Neural progenitor cell (in vitro differentiated cells): ENCODE measurements at regions not wholly inside any gene's neighbourhood (a gene's known extent, or its start where the extent isn't known, plus 50 kb on each side); places are given as distances from the start of the nearest gene placed in this dataset.

Experiments
- CTCF ChIP-seq: fragments of 200-600 bp; sonication (generic); IDR thresholded peaks from 2 replicates; pipeline ENCODE4 v1.5.1; 2017; ENCODE audit warnings: antibody characterized with exemption, mild to moderate bottlenecking
- EZH2 ChIP-seq: fragments of 200-600 bp; sonication (generic); IDR thresholded peaks from 2 replicates; pipeline ENCODE4 v1.6.1; 2017; ENCODE audit warnings: antibody characterized with exemption, mild to moderate bottlenecking, moderate library complexity
- EZH2phosphoT487 ChIP-seq: fragments of 200-600 bp; sonication (generic); IDR thresholded peaks from 2 replicates; pipeline ENCODE4 v1.6.1; 2017; ENCODE audit warnings: antibody characterized with exemption

DNA sequence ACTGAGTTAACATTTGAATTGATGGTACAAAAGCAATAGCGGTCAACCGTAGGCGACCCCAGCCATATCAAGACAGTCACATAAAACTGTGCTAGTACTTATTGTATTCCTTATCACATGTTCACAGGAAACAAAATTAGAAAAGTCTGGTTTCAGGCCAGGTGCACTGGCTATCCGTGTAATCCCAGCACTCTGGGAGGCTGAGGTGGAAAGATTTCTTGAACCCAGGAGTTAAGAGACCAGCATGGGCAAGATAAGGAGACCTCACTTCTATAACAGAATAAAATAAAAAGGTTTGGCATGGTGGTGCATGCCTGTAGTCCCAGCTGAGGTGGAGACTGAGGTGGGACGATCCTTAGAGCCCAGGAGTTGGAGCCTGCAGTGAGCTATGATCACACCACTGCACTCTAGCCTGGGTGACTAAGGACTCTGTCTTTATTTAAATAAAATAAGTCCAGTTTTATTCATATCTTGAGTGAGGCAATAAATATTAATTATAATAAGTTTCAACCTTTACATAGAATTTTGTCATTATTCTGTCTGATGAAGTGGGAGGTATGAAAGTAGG lies 84.1 kb upstream of the RGPD4 start:
- TF ChIP-seq EZH2 (no peak), CTCF (no peak), EZH2phosphoT487 (no peak)
